Gastroesophageal sphincter (tissue), 3 donors: ENCODE measurements at regions not wholly inside any gene's neighbourhood (a gene's known extent, or its start where the extent isn't known, plus 50 kb on each side); places are given as distances from the start of the nearest gene placed in this dataset.

Experiments used
- EP300 ChIP-seq: sonication (generic); formaldehyde crosslinking; IDR thresholded peaks from one replicate; pipeline ENCODE4 v1.6.1; 2017; ENCODE audit warnings: antibody characterized with exemption, mild to moderate bottlenecking
- POLR2AphosphoS5 ChIP-seq: sonication (generic); formaldehyde crosslinking; IDR thresholded peaks from one replicate; pipeline ENCODE4 v1.6.1; 2017; ENCODE audit warnings: antibody characterized with exemption
- TF ChIP-seq, protein P1 (sequence below), 4 experiments: fragments of 200-600 bp in 2 of 4; fragments of 450-650 bp in 2 of 4; sonication (generic) in 1 of 4; IDR thresholded peaks; one replicate each; pipeline ENCODE4 v1.5.1; 2017 to 2019; ENCODE audit warnings: antibody characterized with exemption in 4 of 4, mild to moderate bottlenecking in 2 of 4, moderate library complexity in 2 of 4

GRCh38 chr2:7704296-7704865, 787.2 kb downstream of the RNF144A start:
- no peak for TF ChIP-seq POLR2AphosphoS5
- no peak for TF ChIP-seq EP300
- TF ChIP-seq, protein P1, sequence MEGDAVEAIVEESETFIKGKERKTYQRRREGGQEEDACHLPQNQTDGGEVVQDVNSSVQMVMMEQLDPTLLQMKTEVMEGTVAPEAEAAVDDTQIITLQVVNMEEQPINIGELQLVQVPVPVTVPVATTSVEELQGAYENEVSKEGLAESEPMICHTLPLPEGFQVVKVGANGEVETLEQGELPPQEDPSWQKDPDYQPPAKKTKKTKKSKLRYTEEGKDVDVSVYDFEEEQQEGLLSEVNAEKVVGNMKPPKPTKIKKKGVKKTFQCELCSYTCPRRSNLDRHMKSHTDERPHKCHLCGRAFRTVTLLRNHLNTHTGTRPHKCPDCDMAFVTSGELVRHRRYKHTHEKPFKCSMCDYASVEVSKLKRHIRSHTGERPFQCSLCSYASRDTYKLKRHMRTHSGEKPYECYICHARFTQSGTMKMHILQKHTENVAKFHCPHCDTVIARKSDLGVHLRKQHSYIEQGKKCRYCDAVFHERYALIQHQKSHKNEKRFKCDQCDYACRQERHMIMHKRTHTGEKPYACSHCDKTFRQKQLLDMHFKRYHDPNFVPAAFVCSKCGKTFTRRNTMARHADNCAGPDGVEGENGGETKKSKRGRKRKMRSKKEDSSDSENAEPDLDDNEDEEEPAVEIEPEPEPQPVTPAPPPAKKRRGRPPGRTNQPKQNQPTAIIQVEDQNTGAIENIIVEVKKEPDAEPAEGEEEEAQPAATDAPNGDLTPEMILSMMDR (IDR thresholded peaks at IDR 0.05), result no peak
